Muscle of arm (tissue), 1 donor: ENCODE measurements at regions not wholly inside any gene's neighbourhood (a gene's known extent, or its start where the extent isn't known, plus 50 kb on each side); places are given as distances from the start of the nearest gene placed in this dataset.
A peak's percentile ranks its signal among the peaks of the same experiment; 100 is the strongest.

Experiments used
- DNase-seq: peaks from one replicate; pipeline ENCODE4 v3.0.0-alpha.2; 2013

- DNase-seq, result peak; percentile 66
Observed at GRCh38 chr9:108002371-108002956, 512.9 kb upstream of the KLF4 start.

GRCh38 chr9:108001237-108001636 is 511.7 kb upstream of the KLF4 start:
- no peak for DNase-seq

GRCh38 chr9:107999890-108000289 is 510.3 kb upstream of the KLF4 start:
- DNase-seq, result no peak

- DNase-seq, result no peak
Observed at GRCh38 chr9:107999011-107999410, 509.4 kb upstream of the KLF4 start.

GRCh38 chr9:107994648-107995047 is 505.1 kb upstream of the KLF4 start:
- no peak for DNase-seq

- no peak for DNase-seq
Observed at GRCh38 chr9:107992271-107992670, 502.7 kb upstream of the KLF4 start.

- no peak for DNase-seq
Observed at GRCh38 chr9:107991581-107991980, 502.0 kb upstream of the KLF4 start.

GRCh38 chr9:107989544-107989943 is 500.0 kb upstream of the KLF4 start:
- no peak for DNase-seq

GRCh38 chr9:107989099-107989498 is 499.5 kb upstream of the KLF4 start:
- no peak for DNase-seq

GRCh38 chr9:107984956-107985355 is 495.4 kb upstream of the KLF4 start:
- DNase-seq, result no peak

- DNase-seq, result no peak
Observed at GRCh38 chr9:107983762-107984161, 494.2 kb upstream of the KLF4 start.

GRCh38 chr9:107983181-107983603 is 493.6 kb upstream of the KLF4 start:
- DNase-seq, result no peak

- no peak for DNase-seq
Observed at GRCh38 chr9:107982745-107983144, 493.2 kb upstream of the KLF4 start.

GRCh38 chr9:107982001-107982400 is 492.4 kb upstream of the KLF4 start:
- no peak for DNase-seq

- DNase-seq, result no peak
Observed at GRCh38 chr9:107980984-107981383, 491.4 kb upstream of the KLF4 start.

- peak; percentile 14 for DNase-seq
Observed at GRCh38 chr9:107976767-107977166, 487.2 kb upstream of the KLF4 start.

GRCh38 chr9:107975426-107976010 is 485.9 kb upstream of the KLF4 start:
- DNase-seq, result no peak

GRCh38 chr9:107973451-107973850 is 483.9 kb upstream of the KLF4 start:
- DNase-seq, result no peak

GRCh38 chr9:107972346-107972745 is 482.8 kb upstream of the KLF4 start:
- no peak for DNase-seq

GRCh38 chr9:107971241-107971640 is 481.7 kb upstream of the KLF4 start:
- DNase-seq, result no peak

- DNase-seq, result no peak
Observed at GRCh38 chr9:107970726-107971125, 481.2 kb upstream of the KLF4 start.

GRCh38 chr9:107969727-107970126 is 480.2 kb upstream of the KLF4 start:
- DNase-seq, result no peak

- DNase-seq, result no peak
Observed at GRCh38 chr9:107969141-107969540, 479.6 kb upstream of the KLF4 start.

GRCh38 chr9:107963246-107963645 is 473.7 kb upstream of the KLF4 start:
- no peak for DNase-seq
